ENCODE measurements at regions not wholly inside any gene's neighbourhood (a gene's known extent, or its start where the extent isn't known, plus 50 kb on each side); places are given as distances from the start of the nearest gene placed in this dataset.
"Not testable (repeated sequence)": the region's sequence is repeated elsewhere in the genome, so short reads cannot be mapped to it uniquely, and the experiment has no call there.

- not testable (repeated sequence) for DNase-seq (ENCODE audit: low read depth)
Observed at GRCh38 chr10:47711428-47711827, 52.0 kb downstream of the SYT15B start.

DNA sequence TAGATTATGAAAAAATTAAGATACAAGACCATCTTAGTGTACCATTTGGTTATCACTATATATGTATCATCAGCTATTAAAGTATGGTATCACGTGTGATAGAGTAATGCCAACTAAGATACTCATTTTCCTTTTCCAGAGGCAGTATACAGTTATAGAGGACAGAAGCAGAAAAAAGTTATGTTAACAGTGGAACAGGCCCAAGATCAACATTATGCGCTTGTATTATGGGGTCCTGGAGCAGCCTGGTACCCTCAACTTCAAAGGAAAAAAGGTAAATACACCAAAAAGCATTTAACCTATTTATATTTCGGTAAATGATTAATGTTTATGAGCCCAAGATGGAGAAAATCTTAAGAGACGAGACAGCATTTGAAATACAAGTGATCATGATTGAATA lies 52.9 kb downstream of the SYT15B start:
- DNase-seq (ENCODE audit: low read depth), result not testable (repeated sequence)

GRCh38 chr10:47705698-47706414 lies 57.5 kb downstream of the SYT15B start:
- DNase-seq (ENCODE audit: low read depth), result peak; percentile 60

- DNase-seq (ENCODE audit: low read depth), result not testable (repeated sequence)
Observed at GRCh38 chr10:47701285-47701684, 62.1 kb downstream of the SYT15B start.

DNA sequence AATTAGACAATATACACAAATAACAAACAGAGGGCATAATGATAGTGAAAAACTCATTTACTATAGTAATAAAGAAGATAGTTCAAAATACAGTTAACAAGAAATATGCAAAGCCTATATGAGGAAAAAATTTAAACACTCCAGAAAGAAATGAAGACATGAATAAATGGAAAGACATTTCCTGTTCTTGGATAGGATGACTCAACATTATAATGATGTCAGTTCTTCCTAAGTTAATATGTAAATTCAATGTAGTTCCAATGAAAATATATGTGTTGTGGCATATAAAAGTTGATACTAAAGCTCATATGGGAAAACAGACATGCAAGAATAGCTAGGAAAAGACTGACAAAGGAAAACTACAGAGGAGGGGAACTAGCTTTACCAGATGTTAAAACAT lies 63.5 kb downstream of the SYT15B start:
- DNase-seq (ENCODE audit: low read depth), result not testable (repeated sequence)

GRCh38 chr10:47696170-47696569 lies 67.2 kb downstream of the SYT15B start:
- DNase-seq (ENCODE audit: low read depth), result not testable (repeated sequence)

DNA sequence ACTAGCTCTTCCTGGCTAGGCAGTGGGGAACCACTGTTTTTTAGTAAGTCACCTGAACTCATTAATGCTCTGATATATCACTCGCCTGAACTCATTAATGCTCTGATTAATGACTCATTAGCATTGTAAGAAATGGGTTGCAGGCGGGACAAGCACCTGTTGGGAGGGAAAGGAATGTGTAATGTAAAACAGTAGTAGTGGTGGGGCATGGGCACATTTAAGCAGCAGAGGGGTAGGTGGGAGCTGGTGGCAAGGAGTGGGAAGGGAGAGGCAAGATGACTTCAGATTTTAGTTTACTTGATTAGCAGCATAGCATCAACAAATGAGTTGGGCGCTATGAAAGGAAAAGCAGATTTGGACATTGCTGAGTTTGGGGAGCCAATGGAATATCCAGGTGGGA lies 68.2 kb downstream of the SYT15B start:
- DNase-seq (ENCODE audit: low read depth), result not testable (repeated sequence)

- not testable (repeated sequence) for DNase-seq (ENCODE audit: low read depth)
Observed at GRCh38 chr10:47690304-47690703, 73.1 kb downstream of the SYT15B start.

DNA sequence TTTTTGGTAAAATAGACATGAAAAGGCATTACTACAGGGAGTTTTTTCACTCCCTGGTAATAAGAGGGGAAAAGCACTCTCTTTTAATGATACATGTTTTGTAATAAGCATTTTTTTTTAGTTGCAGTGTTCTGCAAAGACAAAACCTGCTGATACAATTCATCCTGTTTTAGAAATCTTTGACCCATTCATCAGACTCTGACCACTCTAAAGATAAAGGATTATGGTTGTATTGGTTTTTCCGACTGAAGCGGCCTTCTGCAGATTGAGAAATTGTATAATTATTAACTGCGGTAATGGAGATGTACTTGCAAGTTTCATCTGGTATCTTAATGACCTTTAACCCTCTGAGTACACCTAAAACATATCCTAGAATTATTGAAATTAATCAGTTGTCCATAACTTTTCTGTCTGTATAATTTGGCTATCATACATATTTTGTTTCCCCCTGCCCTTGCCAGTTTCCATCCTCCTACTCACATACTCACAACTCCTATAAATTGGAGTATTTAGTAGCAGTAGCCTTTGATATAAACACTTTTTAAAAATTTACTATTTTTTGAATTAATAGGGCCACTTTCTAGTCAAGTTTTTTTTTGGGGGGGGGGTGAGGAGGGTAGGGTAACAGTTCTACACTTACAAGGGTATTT lies 79.4 kb downstream of the SYT15B start:
- DNase-seq (ENCODE audit: low read depth), result not testable (repeated sequence)

GRCh38 chr10:47681638-47681990 lies 81.8 kb downstream of the SYT15B start:
- DNase-seq (ENCODE audit: low read depth), result not testable (repeated sequence)

GRCh38 chr10:47680848-47681637 lies 82.3 kb downstream of the SYT15B start:
- DNase-seq (ENCODE audit: low read depth), result not testable (repeated sequence)

DNA sequence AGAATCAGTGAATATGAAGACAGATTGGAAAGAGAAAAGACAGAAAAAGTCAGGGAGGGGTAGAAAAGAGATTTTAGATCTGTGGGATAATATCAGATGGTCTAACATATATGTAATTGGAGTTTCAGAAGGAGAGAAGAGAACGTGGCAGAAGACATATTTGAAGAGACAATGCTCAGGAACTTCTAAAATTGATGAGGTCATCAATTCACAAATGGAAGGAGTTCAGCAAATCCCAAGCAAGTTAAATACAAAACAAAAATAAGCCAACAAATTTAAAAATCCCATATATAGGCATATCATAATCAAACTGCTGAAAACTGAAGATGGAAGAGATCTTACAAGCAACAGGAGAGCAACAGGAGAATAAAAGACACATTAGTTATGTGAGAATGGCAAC lies 87.3 kb downstream of the SYT15B start:
- not testable (repeated sequence) for DNase-seq (ENCODE audit: low read depth)

GRCh38 chr10:47675577-47675976 lies 87.8 kb downstream of the SYT15B start:
- DNase-seq (ENCODE audit: low read depth), result not testable (repeated sequence)

- not testable (repeated sequence) for DNase-seq (ENCODE audit: low read depth)
Observed at GRCh38 chr10:47673128-47673527, 90.3 kb downstream of the SYT15B start.

- not testable (repeated sequence) for DNase-seq (ENCODE audit: low read depth)
Observed at GRCh38 chr10:47670857-47671256, 92.5 kb downstream of the SYT15B start.

- not testable (repeated sequence) for DNase-seq (ENCODE audit: low read depth)
Observed at GRCh38 chr10:47661955-47662577, 101.3 kb downstream of the SYT15B start.

DNA sequence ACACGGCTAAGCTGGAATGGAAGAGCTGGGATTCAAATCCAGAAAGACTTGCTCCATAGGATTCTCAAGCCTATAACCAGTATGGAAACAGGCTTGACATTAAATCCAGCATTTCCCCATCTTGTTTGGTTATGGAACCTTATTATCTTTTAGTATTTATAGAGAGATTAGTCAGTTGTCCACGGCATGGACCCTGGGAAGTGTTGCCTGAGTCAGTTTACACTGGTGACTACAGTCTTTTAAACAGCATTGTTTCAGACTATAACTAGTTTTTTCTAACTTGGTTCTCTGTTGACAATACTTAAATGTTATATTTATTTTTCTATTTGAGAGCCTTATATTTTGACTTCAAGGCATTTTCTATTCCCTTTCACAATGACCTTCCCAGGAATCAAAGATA lies 106.7 kb downstream of the SYT15B start:
- DNase-seq (ENCODE audit: low read depth), result not testable (repeated sequence)

GRCh38 chr10:47654161-47654560 lies 109.2 kb downstream of the SYT15B start:
- not testable (repeated sequence) for DNase-seq (ENCODE audit: low read depth)

DNA sequence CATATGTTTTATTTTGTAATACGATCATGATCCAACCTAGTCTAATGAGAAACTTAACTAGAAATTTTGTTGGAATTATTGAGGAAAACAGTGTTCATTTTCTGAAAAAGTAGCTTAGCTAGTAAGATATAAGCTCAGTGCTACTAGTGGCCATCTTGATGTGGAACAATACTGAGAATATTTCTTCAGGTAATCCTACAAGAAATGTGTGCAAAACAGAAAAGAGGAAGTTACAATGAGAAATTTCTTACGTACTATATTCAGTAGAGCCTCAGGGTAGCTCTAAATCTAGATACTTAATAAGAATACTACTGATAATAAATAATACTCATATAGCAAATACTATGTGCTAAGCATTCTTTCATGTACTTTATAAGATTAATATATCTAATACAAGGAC lies 114.8 kb downstream of the SYT15B start:
- DNase-seq (ENCODE audit: low read depth), result not testable (repeated sequence)

DNA sequence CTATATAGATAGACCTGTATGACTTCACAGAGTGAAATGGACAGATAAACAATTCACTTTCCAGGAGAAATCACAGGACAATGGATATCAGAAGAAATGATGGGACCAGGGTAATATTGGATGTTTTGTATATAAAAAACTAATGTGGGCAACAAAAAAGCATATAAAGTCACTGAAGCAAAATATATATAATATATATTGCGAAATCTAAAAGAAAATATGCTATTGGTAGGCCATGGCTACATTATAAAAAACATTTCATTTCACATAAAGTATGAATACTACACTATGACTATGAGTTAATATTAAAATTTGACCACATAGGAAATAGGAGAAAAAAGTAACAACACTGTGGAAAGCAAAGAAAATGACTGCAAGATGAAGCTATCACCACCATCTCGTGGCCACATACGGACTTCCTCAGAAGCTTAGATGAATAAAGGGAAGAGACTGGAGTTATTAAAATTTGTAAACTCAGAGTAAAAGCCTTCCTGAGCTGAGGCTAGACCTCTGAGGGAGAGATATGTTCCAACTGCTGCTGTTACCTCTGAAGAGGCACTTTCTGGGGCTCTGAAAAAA lies 115.8 kb downstream of the SYT15B start:
- not testable (repeated sequence) for DNase-seq (ENCODE audit: low read depth)

DNA sequence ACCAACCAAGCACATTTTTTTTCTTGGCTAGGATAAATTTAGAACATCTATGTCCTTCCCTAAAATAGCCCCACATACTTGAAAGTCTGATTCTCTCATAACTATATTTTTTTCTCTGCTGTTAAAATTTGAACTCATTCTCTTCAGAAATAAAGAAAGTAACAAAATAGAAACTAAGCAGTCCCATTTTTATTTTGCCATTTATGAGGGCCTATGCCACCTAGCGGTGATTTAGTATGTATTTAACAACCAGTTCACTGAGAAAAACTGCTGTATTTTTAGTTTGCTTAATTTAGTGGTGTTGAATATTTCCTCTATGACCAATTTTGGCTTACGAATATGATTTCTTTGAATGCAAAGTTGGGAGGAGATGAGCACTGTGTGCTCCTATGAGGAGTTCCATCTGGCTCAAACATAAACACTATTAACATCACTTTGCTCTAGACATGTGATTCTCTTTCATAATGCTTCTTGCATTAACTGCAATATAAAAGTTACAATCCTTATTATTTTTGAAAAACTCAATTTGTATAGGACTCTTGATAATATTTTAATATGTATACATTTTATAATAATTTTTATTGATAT lies 116.6 kb downstream of the SYT15B start:
- not testable (repeated sequence) for DNase-seq (ENCODE audit: low read depth)
